ENCODE measurements at regions not wholly inside any gene's neighbourhood (a gene's known extent, or its start where the extent isn't known, plus 50 kb on each side); places are given as distances from the start of the nearest gene placed in this dataset.
"Not testable (repeated sequence)": the region's sequence is repeated elsewhere in the genome, so short reads cannot be mapped to it uniquely, and the experiment has no call there.

- Histone ChIP-seq H3K27me3 (ENCODE audit: control insufficient read depth, insufficient read depth, low read length) (no peaks in the 10 kb centered on the region), H3K27ac (no peak overlapping the region), H3K79me2 (no peaks in the 10 kb centered on the region), H3K4me3 (ENCODE audit: low read depth, low read length) (no peak overlapping the region), H2AFZ (no peak overlapping the region), H3K36me3 (ENCODE audit: control insufficient read depth, insufficient read depth, low read length) (no peaks in the 10 kb centered on the region), H3K9me3 (ENCODE audit: control insufficient read depth, low read length) (no peaks in the 10 kb centered on the region), H3K4me2 (ENCODE audit: low read length) (no peak overlapping the region), H3K9ac (no peak overlapping the region), H3K4me1 (no peaks in the 10 kb centered on the region)
- TF ChIP-seq CTCF (IDR thresholded peaks at IDR 0.05), result no peak
Observed at GRCh38 chr1:60662486-60663044, 419.8 kb upstream of the NFIA start.

DNA sequence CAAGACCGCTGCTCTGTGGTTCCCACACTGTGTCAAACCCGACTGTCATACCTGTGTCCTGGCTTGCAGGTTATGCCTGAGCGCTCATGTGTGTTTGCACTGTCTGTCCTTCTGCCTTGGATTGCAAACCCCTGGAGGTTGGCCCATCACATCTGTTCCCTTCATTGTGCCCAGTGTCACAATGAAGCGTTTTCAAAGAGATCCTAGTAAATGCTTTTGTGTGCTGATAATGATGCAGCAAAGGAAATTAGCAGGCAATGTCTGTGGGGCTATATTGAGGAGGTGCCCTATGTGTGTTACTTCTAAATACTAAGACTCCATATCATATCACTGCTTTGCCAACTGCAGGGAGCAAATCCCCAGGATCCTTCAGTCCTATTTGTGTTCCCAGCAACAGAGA, 424.4 kb upstream of the NFIA start:
- H3K9ac ChIP-seq, result no peak overlapping the region
- no peaks in the 10 kb centered on the region for H3K36me3 ChIP-seq (ENCODE audit: control insufficient read depth, insufficient read depth, low read length)
- no peak overlapping the region for H3K27ac ChIP-seq
- H3K79me2 ChIP-seq, result no peaks in the 10 kb centered on the region
- TF ChIP-seq CTCF (IDR thresholded peaks at IDR 0.05), result no peak
- no peak overlapping the region for H3K4me2 ChIP-seq (ENCODE audit: low read length)
- no peaks in the 10 kb centered on the region for H3K27me3 ChIP-seq (ENCODE audit: control insufficient read depth, insufficient read depth, low read length)
- no peak overlapping the region for H3K4me3 ChIP-seq (ENCODE audit: low read depth, low read length)
- no peaks in the 10 kb centered on the region for H3K4me1 ChIP-seq
- H3K9me3 ChIP-seq (ENCODE audit: control insufficient read depth, low read length), result no peaks in the 10 kb centered on the region
- no peak overlapping the region for H2AFZ ChIP-seq

- Histone ChIP-seq H2AFZ (no peak overlapping the region), H3K9ac (no peak overlapping the region), H3K9me3 (ENCODE audit: control insufficient read depth, low read length) (no peaks in the 10 kb centered on the region), H3K4me3 (ENCODE audit: low read depth, low read length) (no peak overlapping the region), H3K4me1 (no peaks in the 10 kb centered on the region), H3K27me3 (ENCODE audit: control insufficient read depth, insufficient read depth, low read length) (no peaks in the 10 kb centered on the region), H3K79me2 (no peaks in the 10 kb centered on the region), H3K4me2 (ENCODE audit: low read length) (no peak overlapping the region), H3K27ac (no peak overlapping the region), H3K36me3 (ENCODE audit: control insufficient read depth, insufficient read depth, low read length) (no peaks in the 10 kb centered on the region)
- no peak for TF ChIP-seq CTCF (IDR thresholded peaks at IDR 0.05)
Observed at GRCh38 chr1:60655679-60656355, 426.5 kb upstream of the NFIA start.

GRCh38 chr1:60640033-60640551, 442.3 kb upstream of the NFIA start:
- not testable (repeated sequence) for H3K36me3 ChIP-seq (ENCODE audit: control insufficient read depth, insufficient read depth, low read length); H3K4me2 ChIP-seq (ENCODE audit: low read length); H2AFZ ChIP-seq; H3K4me3 ChIP-seq (ENCODE audit: low read depth, low read length); H3K27me3 ChIP-seq (ENCODE audit: control insufficient read depth, insufficient read depth, low read length); H3K4me1 ChIP-seq; H3K9me3 ChIP-seq (ENCODE audit: control insufficient read depth, low read length); H3K79me2 ChIP-seq; H3K9ac ChIP-seq; H3K27ac ChIP-seq

GRCh38 chr1:60639287-60639686, 443.1 kb upstream of the NFIA start:
- Histone ChIP-seq H3K4me3 (ENCODE audit: low read depth, low read length) (no peak overlapping the region), H3K4me1 (no peaks in the 10 kb centered on the region), H3K36me3 (ENCODE audit: control insufficient read depth, insufficient read depth, low read length) (no peaks in the 10 kb centered on the region), H3K4me2 (ENCODE audit: low read length) (no peak overlapping the region), H2AFZ (no peak overlapping the region), H3K79me2 (no peaks in the 10 kb centered on the region), H3K27ac (no peak overlapping the region), H3K9ac (no peak overlapping the region), H3K27me3 (ENCODE audit: control insufficient read depth, insufficient read depth, low read length) (no peaks in the 10 kb centered on the region), H3K9me3 (ENCODE audit: control insufficient read depth, low read length) (no peaks in the 10 kb centered on the region)
- no peak for TF ChIP-seq CTCF (IDR thresholded peaks at IDR 0.05)
